ENCODE measurements at regions not wholly inside any gene's neighbourhood (a gene's known extent, or its start where the extent isn't known, plus 50 kb on each side); places are given as distances from the start of the nearest gene placed in this dataset.

DNA sequence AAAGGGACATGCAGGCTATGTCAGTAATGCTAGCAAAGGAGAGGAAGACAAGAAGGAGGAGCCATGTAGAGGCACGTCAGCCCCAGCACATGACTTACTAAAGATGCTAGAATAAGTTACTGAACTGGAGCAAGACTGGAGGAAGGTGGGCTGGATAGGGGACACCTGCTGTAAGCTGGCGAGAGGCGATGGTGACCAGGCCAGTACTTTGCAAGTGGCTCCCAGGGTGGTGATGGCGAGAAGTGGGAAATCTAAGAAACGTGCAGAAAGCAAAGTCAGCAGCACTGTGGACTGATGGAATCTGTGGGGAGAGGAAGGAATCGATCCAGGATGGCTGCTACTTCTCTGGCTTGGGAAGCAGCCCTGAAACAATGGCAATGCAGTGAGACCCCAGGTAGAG, 617.1 kb upstream of the ADAMTS16 start:
- TF ChIP-seq GATA3 (IDR thresholded peaks at IDR 0.05; ENCODE audit: low read depth, low read length) (no peak), GATA2 (IDR thresholded peaks at IDR 0.05; ENCODE audit: low read depth, low read length) (no peak)
